ENCODE measurements at regions not wholly inside any gene's neighbourhood (a gene's known extent, or its start where the extent isn't known, plus 50 kb on each side); places are given as distances from the start of the nearest gene placed in this dataset.

DNA sequence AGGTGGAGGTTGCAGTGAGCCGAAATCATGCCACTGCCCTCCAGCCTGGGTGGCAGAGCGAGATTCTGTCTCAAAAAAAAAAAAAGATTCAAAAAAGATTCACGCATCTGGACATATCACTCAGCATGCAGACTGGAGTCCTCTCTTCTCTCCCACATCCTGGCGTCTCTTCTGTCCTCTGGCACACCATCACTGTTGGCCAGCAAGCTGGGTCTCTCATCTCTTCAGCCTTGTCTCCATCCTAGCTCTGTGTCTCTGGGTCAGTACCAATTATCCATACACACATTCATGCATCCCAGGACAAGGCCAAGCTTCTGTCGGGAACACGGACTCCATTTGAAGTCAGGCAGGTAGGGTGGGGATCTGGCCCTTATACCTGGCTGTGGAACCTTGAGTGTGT, 105.5 kb upstream of the MAP1LC3B2 start:
- no peak for TF ChIP-seq MAZ (IDR thresholded peaks at IDR 0.05; ENCODE audit: borderline replicate concordance, low read depth, low read length)
- TF ChIP-seq, protein P1, sequence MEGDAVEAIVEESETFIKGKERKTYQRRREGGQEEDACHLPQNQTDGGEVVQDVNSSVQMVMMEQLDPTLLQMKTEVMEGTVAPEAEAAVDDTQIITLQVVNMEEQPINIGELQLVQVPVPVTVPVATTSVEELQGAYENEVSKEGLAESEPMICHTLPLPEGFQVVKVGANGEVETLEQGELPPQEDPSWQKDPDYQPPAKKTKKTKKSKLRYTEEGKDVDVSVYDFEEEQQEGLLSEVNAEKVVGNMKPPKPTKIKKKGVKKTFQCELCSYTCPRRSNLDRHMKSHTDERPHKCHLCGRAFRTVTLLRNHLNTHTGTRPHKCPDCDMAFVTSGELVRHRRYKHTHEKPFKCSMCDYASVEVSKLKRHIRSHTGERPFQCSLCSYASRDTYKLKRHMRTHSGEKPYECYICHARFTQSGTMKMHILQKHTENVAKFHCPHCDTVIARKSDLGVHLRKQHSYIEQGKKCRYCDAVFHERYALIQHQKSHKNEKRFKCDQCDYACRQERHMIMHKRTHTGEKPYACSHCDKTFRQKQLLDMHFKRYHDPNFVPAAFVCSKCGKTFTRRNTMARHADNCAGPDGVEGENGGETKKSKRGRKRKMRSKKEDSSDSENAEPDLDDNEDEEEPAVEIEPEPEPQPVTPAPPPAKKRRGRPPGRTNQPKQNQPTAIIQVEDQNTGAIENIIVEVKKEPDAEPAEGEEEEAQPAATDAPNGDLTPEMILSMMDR (conservative IDR thresholded peaks at IDR 0.05; ENCODE audit: low read depth, low read length): no peak
- no peak for TF ChIP-seq CHD1 (IDR thresholded peaks at IDR 0.05; ENCODE audit: low read depth, low read length)
- no peak for TF ChIP-seq RAD21 (IDR thresholded peaks at IDR 0.05; ENCODE audit: low read length)
- TF ChIP-seq SMC3 (IDR thresholded peaks at IDR 0.05; ENCODE audit: low read depth, low read length): no peak

All from IMR-90 (cell line).